ENCODE measurements at regions not wholly inside any gene's neighbourhood (a gene's known extent, or its start where the extent isn't known, plus 50 kb on each side); places are given as distances from the start of the nearest gene placed in this dataset.

GRCh38 chr3:72489901-72490300 lies 358.3 kb downstream of the SHQ1 start:
- no peak for DNase-seq (ENCODE audit: low spot score)

DNA sequence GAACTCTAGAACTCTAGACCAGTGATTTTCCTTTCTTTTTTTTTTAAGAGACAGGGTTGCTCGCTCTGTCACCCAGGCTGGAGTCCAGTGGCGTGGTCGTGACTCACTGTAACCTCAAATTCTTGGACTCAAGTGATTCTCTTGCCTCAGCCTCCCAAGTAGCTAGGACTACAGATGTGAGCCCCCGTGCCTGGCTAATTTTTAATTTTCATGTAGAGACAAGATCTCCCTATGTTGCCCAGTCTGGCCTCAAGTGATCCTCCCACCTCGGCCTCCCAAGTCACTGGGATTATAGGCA lies 359.6 kb downstream of the SHQ1 start:
- no peak for DNase-seq (ENCODE audit: low spot score)

GRCh38 chr3:72487946-72488737 lies 360.1 kb downstream of the SHQ1 start:
- no peak for DNase-seq (ENCODE audit: low spot score)

DNA sequence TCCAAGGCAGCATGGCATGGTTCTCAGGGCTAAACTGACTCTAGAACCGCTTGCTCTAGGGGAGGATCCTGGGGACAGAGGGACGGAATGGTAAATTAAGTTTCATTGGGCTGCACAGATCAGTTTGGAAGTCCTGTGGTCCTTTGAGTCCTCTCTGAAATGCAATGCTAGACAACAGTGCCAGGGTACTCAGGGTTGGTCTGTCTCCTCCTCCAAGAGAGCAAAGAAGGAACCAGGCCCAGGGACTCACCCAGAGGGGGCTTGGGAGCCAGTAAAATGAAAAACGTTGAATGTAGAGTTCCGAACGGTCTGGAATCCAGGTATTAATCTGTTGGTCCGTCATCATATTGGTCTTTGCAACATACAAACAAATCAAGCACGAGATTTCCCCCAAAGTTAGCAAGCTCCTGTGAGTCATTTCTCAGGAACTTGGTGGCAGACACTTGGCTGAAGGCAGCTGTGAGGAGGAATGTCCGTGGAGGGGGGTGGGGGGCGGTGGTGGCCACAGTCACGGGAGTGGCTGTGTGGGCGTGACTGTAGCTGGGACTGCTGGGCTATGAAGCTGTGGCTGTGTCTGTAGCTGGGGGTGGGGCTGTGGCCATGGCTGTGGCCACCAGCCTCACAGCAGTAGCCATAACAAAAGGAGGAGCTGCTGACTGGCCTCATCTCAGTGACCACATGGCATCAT lies 361.0 kb downstream of the SHQ1 start:
- DNase-seq (ENCODE audit: low spot score): no peak

GRCh38 chr3:72485641-72486040 lies 362.6 kb downstream of the SHQ1 start:
- no peak for DNase-seq (ENCODE audit: low spot score)

GRCh38 chr3:72483554-72484104 lies 364.6 kb downstream of the SHQ1 start:
- no peak for DNase-seq (ENCODE audit: low spot score)

- no peak for DNase-seq (ENCODE audit: low spot score)
Observed at GRCh38 chr3:72482589-72483321, 365.5 kb downstream of the SHQ1 start.

DNA sequence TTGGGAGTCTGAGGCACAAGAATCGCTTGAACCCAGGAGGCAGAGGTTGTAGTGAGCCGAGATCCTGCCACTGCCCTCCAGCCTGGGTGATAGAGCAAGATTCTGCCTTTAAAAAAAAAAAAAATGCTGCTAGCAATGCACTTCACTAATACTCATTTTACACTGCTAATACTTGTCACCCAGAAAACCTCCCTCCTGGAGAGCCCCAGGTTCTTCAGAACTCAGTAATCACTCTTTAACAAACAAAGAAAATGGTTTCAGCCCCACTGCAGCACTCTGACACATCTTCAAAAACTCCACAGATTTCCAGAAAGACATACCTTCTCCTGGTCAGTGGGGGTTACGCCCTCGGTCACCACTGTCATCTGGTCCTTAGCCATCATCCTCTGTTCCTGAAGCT lies 366.7 kb downstream of the SHQ1 start:
- DNase-seq (ENCODE audit: low spot score): no peak

DNA sequence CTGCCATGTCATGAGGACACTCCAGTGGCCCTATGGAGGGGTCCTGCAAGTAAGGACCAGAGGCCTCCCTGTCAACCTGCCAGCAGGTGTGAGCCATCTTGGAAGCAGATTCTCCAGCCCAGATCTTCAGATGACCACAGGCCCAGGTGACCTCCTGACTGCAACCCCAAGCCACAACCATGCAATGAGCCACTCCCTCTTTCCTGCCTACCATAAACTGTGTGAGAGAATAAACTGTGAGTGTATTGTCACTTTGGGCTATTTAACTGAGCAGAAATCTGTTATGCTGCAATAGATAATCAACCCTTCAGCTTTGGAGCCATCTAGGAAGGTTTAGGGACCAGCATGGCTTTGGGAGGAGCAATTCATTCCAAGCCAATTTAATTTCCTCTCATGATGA lies 367.9 kb downstream of the SHQ1 start:
- DNase-seq (ENCODE audit: low spot score): no peak

DNA sequence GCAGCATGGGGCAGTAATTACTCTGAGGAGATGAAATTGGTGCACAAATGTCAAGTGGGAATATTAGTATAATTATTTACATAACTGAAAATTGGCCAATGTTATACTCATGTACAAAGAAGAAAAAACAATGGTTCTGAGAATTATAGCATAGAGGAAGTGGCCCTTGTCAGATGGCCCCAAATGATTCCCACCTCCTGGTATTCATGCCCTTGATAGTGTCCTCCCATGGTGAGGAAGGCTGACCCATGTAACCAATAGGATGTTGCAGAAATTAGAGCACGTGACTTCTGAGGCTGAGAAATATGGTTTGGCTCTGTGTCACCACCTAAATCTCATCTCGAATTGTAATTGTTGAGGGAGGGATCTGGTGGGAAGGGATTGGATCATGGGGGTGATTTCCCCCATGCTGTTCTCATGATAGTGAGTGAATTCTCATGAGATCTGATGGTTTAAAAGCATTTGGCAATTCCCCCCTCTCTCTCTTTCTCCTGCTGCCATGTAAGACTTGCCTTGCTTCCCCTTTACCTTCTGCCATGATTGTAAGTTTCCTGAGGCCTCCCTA lies 368.5 kb downstream of the SHQ1 start:
- DNase-seq (ENCODE audit: low spot score): no peak

- no peak for DNase-seq (ENCODE audit: low spot score)
Observed at GRCh38 chr3:72476139-72476483, 372.1 kb downstream of the SHQ1 start.

DNA sequence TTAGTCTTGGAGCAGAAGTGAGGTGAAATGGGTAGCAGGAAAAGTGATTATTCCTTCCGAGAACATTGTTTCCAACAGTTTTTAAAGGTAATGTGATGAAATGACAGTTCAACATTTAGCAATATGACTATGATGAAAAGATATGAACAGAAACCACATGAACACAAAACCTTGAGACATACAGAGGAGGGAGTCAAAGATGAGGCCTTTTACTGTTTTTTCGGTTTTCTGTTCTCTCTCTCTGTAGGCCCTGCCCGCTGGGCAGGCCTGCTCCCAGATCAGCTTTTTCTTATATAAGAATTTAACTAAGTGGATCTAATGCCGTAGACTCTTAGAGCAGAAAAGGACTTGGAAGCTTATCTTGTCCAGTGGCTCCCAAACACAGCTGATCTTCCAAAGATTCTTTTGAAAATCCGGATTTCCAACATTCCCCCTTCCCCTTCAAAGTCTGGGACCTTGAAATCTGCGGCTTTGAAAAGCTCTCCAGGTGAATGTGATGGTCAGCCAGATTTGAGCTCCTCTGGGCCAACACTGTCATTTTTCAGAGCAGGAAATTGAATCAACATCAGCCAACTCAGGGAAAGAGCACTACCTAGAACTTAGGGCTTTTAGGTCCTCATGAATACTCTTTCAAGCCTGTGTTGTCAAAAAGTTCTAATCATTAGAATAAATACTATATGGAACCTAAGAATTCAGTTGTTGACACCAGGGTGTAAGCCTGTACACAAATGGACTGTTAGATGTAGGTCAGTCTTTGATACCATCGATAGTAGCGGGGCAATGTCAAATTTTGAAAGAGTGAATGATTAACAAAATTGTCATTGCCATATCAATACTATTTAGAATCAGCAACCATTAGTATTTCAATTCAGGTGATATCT lies 372.7 kb downstream of the SHQ1 start:
- DNase-seq (ENCODE audit: low spot score): no peak

- DNase-seq (ENCODE audit: low spot score): no peak
Observed at GRCh38 chr3:72474775-72475174, 373.5 kb downstream of the SHQ1 start.

- DNase-seq (ENCODE audit: low spot score): no peak
Observed at GRCh38 chr3:72473156-72473555, 375.1 kb downstream of the SHQ1 start.

DNA sequence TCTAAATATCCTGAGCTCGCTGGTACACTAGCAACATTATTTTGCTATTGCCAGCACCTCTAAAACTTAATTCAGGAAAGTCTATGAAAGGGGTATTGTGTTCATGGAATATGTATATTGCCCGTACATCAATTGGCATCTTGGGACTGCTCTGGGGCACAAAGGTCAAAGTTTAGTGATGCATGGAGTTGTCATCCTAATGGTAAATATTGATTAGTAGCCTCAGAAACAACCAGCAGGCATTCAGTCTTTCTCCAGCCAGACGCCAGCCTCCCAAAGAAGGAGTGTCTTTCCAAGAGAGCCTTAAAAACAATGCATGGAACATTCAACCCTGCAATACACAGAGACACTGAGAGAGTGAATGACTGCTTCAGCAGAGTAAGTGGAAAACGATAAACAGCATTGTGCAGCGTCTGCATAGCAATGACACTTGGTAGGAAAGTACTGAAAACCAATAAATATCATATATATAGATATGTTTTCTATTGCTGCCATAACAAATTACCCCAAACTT lies 377.3 kb downstream of the SHQ1 start:
- DNase-seq (ENCODE audit: low spot score): no peak

GRCh38 chr3:72465853-72466252 lies 382.4 kb downstream of the SHQ1 start:
- DNase-seq (ENCODE audit: low spot score): no peak

DNA sequence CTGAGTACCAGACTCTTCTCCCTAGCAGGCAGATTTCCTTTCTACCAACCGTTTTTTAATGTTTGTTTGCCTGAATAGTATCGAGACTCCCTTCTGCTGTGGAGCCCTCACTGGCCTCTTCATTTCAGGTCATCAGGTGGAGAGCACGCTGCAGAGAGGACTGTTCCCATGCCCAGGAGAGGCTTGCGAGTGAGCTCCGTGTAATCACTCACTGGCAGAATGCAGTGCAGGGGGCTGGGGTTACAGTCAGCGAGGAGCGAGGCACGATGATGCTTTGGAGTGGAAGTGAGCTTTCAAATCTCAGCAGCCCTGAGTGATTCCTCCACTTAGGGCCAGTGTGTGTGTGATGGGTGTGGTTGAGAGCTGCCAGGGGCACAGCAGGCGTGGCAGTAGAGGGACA lies 385.2 kb downstream of the SHQ1 start:
- DNase-seq (ENCODE audit: low spot score): no peak

DNA sequence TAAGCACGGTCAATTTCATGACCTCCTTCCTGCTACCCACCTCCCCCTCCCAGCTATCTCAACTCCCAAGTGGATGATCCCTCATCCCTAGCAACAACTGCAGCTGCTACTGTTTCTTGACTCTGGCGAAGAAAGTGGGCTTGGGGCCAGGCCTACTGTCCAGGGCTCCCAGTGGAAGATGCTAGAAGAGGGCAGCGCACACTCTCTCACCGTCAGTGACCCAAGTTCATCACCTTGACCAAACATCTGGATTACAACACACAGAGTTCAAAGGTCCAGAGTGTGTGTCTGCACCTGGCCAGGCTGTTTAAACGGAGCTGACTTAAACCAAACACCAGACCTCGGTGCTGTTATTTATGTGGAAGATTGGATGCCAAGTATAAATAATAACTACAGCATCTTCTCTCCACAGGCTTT lies 385.6 kb downstream of the SHQ1 start:
- no peak for DNase-seq (ENCODE audit: low spot score)

DNA sequence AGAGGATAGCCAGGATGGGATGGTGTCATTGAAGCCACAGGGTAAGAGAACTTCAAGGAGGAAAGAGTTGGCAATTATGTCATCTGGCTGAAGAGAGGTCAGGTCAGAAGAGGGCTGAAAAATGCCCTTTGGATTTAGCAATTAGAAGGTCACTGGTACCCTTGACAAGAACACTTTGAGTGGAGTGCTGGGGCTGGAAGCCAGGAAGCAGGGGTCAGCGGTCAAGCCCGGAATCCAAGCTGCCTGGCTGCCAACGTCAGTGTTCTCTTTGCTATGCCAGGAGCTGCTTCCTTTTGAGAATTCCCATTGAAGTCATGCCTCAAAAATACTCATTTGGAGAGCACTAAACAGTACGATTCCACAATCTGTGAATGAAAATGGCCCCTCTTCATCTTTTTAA lies 386.5 kb downstream of the SHQ1 start:
- DNase-seq (ENCODE audit: low spot score): no peak

- DNase-seq (ENCODE audit: low spot score): no peak
Observed at GRCh38 chr3:72460205-72461174, 387.8 kb downstream of the SHQ1 start.

All from putamen (tissue), 1 donor.